ENCODE measurements at regions not wholly inside any gene's neighbourhood (a gene's known extent, or its start where the extent isn't known, plus 50 kb on each side); places are given as distances from the start of the nearest gene placed in this dataset.

DNA sequence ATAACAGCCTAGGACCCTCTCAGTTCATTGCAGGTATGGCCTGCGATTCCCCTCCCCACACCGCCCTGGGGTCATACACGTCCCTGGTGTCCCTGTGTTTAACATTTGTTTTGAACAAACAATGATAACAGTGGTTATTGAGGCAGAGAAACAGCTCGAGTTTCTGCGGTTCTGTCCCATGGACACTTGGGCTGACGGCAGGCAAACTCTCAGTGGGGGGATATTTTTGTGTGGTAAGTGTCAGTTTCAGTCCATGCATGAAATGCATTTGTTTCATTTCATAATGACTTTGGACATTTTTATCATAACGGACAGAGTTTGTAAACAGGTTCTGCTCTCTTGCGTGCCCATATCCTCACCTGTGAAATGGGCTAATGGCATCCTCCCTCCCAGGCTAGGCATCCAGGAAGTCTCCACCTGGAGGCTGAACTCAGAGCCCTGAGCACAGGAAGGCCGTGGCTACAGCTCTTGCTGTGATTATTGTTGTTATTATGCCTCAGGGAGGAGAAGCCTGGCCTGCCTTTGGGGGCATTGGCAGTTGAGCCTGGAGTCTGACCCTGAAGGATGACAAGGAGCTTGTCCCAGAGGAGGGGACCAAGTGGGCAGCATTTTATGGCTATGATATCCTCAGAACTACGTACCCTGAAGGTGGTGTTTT lies 190.9 kb downstream of the GADD45G start:
- Mint-ChIP-seq H3K27ac (no peak overlapping the region), H3K9me3 (no peaks in the 10 kb centered on the region), H3K4me3 (no peak overlapping the region), H3K36me3 (ENCODE audit: low read depth) (no peaks in the 10 kb centered on the region), H3K27me3 (no peaks in the 10 kb centered on the region), H3K4me1 (ENCODE audit: low read depth) (no peaks in the 10 kb centered on the region)
- DNase-seq = peak; percentile 7

DNA sequence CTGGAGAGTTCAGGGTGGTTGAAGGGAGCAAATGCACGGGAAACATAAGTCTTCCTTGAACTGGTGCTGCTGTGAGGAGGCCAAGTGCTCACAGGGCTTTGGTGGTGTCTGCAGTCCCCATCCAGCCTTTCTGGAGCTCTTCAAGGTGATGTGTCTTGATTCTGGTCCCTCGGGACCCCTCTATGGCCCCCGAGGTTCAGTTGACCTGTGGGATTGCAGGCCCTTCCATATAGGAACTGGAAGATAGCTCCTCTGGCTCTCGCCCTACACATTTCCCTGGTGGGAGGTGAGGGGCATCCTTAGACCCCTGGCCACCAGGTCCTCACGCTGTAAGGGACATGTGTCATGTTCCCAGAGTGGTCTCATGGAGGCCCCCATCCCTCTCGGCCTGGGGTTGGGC lies 191.8 kb downstream of the GADD45G start:
- no peaks in the 10 kb centered on the region for H3K4me1 Mint-ChIP-seq (ENCODE audit: low read depth)
- H3K27ac Mint-ChIP-seq = no peak overlapping the region
- no peaks in the 10 kb centered on the region for H3K27me3 Mint-ChIP-seq
- no peak overlapping the region for H3K4me3 Mint-ChIP-seq
- H3K36me3 Mint-ChIP-seq (ENCODE audit: low read depth) = no peaks in the 10 kb centered on the region
- DNase-seq = peak; percentile 6
- no peaks in the 10 kb centered on the region for H3K9me3 Mint-ChIP-seq

DNA sequence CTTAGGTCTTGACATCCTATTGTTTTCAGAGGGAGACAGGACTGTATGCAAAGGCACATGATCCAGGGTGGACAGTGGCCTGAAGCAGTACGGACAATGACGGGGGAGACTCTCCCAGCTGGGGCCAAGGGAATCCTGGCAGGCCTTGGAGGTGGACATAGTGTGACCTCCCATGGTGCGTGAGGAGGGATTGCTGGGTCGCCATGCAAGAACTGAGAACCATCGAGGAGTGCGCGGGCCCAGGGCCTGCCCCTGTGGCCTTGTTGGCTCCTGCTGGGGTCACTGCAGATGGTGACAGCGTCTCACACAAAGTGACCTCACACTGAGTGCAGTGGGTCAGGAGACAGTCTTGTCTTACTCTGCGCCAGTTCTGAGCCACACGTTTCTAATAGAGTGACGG lies 192.4 kb downstream of the GADD45G start:
- H3K27me3 Mint-ChIP-seq = no peaks in the 10 kb centered on the region
- H3K27ac Mint-ChIP-seq = no peak overlapping the region

DNA sequence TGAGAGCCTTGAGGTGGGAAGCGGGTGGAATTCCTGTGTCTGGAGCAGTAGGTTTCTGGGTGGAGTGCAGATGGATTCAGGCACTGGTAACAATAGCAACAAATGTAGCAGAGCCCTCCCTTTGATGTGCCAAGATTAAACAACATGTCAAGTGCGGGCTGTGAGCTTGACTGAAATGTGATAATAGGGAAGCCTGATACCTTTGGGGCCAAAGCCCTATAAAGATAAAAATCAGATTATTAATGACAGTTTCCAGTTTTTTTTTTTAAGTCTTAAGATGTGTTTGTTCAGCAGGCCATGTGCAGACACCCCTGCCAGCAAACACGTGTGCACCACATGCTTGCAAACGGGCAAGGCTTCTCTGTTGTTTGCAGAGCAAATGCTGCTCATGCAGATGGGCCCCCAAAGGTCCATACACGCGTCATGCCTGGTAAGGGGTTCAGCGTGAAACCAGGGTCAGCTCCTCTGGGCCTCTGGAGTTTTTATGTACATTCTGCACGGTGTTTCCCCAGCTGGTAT lies 193.2 kb downstream of the GADD45G start:
- Mint-ChIP-seq H3K27me3 (no peaks in the 10 kb centered on the region), H3K27ac (no peak overlapping the region), H3K4me1 (ENCODE audit: low read depth) (no peaks in the 10 kb centered on the region)

More for the DNA sequence above, 192.4 kb downstream of the GADD45G start:
- Mint-ChIP-seq H3K9me3 (no peaks in the 10 kb centered on the region), H3K36me3 (ENCODE audit: low read depth) (no peaks in the 10 kb centered on the region), H3K4me1 (ENCODE audit: low read depth) (no peaks in the 10 kb centered on the region), H3K4me3 (no peak overlapping the region)
- DNase-seq = peak; percentile 15

GRCh38 chr9:89798547-89799120 lies 193.8 kb downstream of the GADD45G start:
- no peaks in the 10 kb centered on the region for H3K4me1 Mint-ChIP-seq (ENCODE audit: low read depth)

More for the DNA sequence above, 193.2 kb downstream of the GADD45G start:
- Mint-ChIP-seq H3K36me3 (ENCODE audit: low read depth) (no peaks in the 10 kb centered on the region), H3K4me3 (no peak overlapping the region), H3K9me3 (no peaks in the 10 kb centered on the region)
- peak; percentile 9 for DNase-seq

DNA sequence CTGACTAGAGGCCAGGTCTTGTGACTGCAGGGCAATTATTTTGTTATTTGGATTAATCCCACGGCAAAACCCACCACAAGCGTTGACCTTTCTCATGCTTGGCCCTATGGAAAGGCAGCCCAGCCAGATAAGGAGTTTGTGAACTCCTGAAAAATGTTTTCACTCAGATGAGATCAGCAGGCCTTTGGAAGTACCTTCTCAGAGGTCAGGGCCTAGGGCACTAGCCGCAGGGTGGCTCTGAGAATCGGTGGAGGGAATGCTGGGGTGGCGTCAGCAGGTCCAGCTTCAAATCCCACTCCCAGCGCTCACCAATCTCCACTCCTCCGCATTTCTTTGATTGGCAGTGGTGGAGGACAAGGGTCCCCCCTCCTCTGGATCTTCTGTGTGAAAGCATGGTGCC lies 194.4 kb downstream of the GADD45G start:
- peak; percentile 11 for DNase-seq
- Mint-ChIP-seq H3K36me3 (ENCODE audit: low read depth) (no peaks in the 10 kb centered on the region), H3K9me3 (no peaks in the 10 kb centered on the region), H3K27ac (no peak overlapping the region), H3K27me3 (no peaks in the 10 kb centered on the region), H3K4me1 (ENCODE audit: low read depth) (peaks cover 1% of the 10 kb centered on the region), H3K4me3 (no peak overlapping the region)

More at GRCh38 chr9:89798547-89799120, 193.8 kb downstream of the GADD45G start:
- Mint-ChIP-seq H3K9me3 (no peaks in the 10 kb centered on the region), H3K27ac (no peak overlapping the region), H3K36me3 (ENCODE audit: low read depth) (no peaks in the 10 kb centered on the region), H3K27me3 (no peaks in the 10 kb centered on the region), H3K4me3 (no peak overlapping the region)
- DNase-seq = peak; percentile 5

- H3K9me3 Mint-ChIP-seq = no peaks in the 10 kb centered on the region
- no peaks in the 10 kb centered on the region for H3K36me3 Mint-ChIP-seq (ENCODE audit: low read depth)
- no peak overlapping the region for H3K4me3 Mint-ChIP-seq
- H3K4me1 Mint-ChIP-seq (ENCODE audit: low read depth) = peaks cover 6% of the 10 kb centered on the region
- no peaks in the 10 kb centered on the region for H3K27me3 Mint-ChIP-seq
- no peak overlapping the region for H3K27ac Mint-ChIP-seq
- peak; percentile 19 for DNase-seq
These were observed 195.0 kb downstream of the GADD45G start for GRCh38 chr9:89799766-89800165.

- Mint-ChIP-seq H3K27ac (no peak overlapping the region), H3K36me3 (ENCODE audit: low read depth) (no peaks in the 10 kb centered on the region), H3K27me3 (no peaks in the 10 kb centered on the region), H3K4me1 (ENCODE audit: low read depth) (peaks cover 11% of the 10 kb centered on the region), H3K9me3 (no peaks in the 10 kb centered on the region), H3K4me3 (no peak overlapping the region)
- no peak for DNase-seq
These were observed 196.5 kb downstream of the GADD45G start for GRCh38 chr9:89801341-89801740.

DNA sequence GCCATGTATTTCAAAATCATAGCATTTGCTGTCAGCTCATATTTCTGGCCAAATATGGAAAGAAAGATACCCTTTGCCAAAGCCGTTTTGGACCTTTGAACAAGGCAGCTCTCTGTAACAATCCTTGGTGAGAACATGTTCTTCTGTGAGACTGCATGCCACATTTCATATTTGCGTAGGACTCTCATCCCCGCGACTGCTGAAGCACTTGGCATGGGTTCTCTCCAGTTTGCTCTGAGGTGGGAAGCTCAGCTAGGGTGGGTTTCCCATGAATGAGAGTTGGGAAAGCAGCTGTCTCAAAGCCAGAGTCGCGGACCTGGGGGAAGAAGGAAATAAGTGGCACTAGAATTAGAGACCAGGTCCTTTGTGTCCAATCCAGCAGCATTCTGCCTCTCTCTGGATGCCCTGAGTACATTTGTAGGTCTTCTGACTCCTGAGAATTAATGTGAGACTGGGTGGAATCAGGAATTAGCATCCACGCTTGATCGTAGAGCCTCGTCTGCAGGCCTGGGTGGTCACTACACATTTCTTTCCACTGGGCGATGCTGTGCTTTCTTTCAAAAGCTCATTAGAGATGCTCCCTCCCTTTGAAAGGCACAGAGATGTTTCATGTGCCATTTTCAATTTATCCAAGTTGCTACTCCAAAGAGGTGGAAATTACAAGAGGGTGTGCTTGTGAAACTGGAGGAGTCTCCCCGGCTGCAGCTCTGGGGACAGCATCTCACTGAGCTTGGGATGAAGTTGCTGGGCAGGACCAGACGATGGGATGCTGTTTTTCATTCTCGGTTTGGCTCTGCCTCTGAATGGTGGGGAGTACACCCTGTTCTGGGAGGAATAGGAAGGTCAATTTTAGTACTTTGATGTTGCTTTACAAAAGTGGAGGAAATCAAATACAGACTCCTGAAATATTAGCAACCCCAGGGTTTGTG lies 197.2 kb downstream of the GADD45G start:
- Mint-ChIP-seq H3K27me3 (no peaks in the 10 kb centered on the region), H3K4me3 (no peak overlapping the region), H3K27ac (no peak overlapping the region), H3K4me1 (ENCODE audit: low read depth) (peaks cover 12% of the 10 kb centered on the region), H3K9me3 (no peaks in the 10 kb centered on the region), H3K36me3 (ENCODE audit: low read depth) (no peaks in the 10 kb centered on the region)
- no peak for DNase-seq

- DNase-seq = no peak
- no peaks in the 10 kb centered on the region for H3K9me3 Mint-ChIP-seq
- H3K27me3 Mint-ChIP-seq = no peaks in the 10 kb centered on the region
- H3K36me3 Mint-ChIP-seq (ENCODE audit: low read depth) = no peaks in the 10 kb centered on the region
- peaks cover 12% of the 10 kb centered on the region for H3K4me1 Mint-ChIP-seq (ENCODE audit: low read depth)
- no peak overlapping the region for H3K27ac Mint-ChIP-seq
- H3K4me3 Mint-ChIP-seq = no peak overlapping the region
These were observed 198.1 kb downstream of the GADD45G start for GRCh38 chr9:89802781-89803355.

DNA sequence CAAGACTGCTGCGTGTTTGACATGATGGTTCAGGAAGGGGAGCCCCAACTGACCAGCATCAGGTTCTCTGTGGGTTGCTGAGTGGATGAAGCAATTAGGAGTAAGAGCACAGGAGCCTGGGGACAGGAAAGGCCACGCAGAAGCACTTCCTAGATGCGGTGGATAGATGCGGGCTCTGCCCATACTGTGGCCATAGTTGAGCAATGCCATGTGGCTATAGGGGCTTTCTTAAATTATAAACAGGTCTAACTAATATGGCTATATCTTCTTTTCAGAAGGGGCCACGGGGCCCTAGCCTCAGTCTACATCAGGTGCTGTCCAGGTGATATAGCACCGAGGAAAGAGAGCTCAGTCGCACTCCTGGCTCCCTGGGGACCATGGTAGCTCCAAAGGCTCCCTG lies 198.6 kb downstream of the GADD45G start:
- no peak overlapping the region for H3K4me3 Mint-ChIP-seq
- DNase-seq = no peak
- H3K9me3 Mint-ChIP-seq = no peaks in the 10 kb centered on the region
- peaks cover 12% of the 10 kb centered on the region for H3K4me1 Mint-ChIP-seq (ENCODE audit: low read depth)
- H3K27me3 Mint-ChIP-seq = no peaks in the 10 kb centered on the region
- H3K27ac Mint-ChIP-seq = no peak overlapping the region
- no peaks in the 10 kb centered on the region for H3K36me3 Mint-ChIP-seq (ENCODE audit: low read depth)

GRCh38 chr9:89804766-89805531 lies 200.1 kb downstream of the GADD45G start:
- H3K27me3 Mint-ChIP-seq = no peaks in the 10 kb centered on the region
- H3K4me3 Mint-ChIP-seq = no peak overlapping the region
- H3K4me1 Mint-ChIP-seq (ENCODE audit: low read depth) = peaks cover 12% of the 10 kb centered on the region
- no peak overlapping the region for H3K27ac Mint-ChIP-seq
- DNase-seq = no peak
- H3K36me3 Mint-ChIP-seq (ENCODE audit: low read depth) = no peaks in the 10 kb centered on the region
- no peaks in the 10 kb centered on the region for H3K9me3 Mint-ChIP-seq

- H3K27me3 Mint-ChIP-seq = no peaks in the 10 kb centered on the region
- no peak for DNase-seq
- no peaks in the 10 kb centered on the region for H3K9me3 Mint-ChIP-seq
- H3K4me3 Mint-ChIP-seq = no peak overlapping the region
- no peaks in the 10 kb centered on the region for H3K36me3 Mint-ChIP-seq (ENCODE audit: low read depth)
- H3K4me1 Mint-ChIP-seq (ENCODE audit: low read depth) = peaks cover 12% of the 10 kb centered on the region
- H3K27ac Mint-ChIP-seq = no peak overlapping the region
These were observed 200.9 kb downstream of the GADD45G start for GRCh38 chr9:89805571-89806292.

Data from activated T-cell treated with anti-CD3 and anti-CD28 coated beads, Interleukin-2, amount 50 U/mL, for 24 hours (primary cell).